ENCODE measurements at regions not wholly inside any gene's neighbourhood (a gene's known extent, or its start where the extent isn't known, plus 50 kb on each side); places are given as distances from the start of the nearest gene placed in this dataset.
"Not testable (repeated sequence)": the region's sequence is repeated elsewhere in the genome, so short reads cannot be mapped to it uniquely, and the experiment has no call there.

DNA sequence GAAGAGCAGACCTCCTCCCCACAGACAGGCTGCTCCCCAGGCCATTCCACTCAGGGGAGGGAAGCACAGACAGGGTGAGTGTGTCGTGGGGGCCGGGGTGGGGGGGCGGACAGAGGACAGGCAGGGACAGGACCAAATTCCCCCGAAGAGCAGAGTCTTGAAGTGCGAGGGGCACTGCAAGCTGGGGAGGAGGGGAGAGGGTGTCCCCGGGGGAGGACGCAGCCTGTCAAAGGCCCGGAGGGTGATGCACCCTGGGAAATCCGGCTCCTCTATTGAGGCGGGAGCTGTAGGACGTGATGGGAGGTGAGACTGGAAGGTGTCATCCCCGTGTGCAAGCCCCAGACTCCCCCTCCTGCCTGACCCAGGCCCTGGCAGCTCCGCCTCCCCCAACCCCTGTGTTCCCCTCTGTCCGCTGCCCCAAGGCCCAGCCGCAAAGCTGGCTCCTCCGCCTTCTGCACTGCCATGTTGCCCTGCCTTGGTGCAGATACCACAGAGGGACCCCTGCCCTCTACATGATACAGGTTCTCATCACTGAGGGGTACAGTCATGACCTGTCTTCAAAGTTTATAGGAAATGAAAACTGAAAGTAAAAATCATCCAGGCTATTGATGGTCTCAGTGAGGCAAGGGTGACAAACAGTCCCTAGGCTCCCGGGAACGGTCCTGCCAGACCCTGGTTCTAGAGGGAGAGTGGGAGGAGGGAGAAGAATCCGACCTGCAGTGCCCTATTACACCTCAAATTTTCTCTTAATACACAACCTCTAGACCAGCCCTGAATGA is 76.3 kb upstream of the IQSEC1 start:
- DNase-seq = no peak

DNA sequence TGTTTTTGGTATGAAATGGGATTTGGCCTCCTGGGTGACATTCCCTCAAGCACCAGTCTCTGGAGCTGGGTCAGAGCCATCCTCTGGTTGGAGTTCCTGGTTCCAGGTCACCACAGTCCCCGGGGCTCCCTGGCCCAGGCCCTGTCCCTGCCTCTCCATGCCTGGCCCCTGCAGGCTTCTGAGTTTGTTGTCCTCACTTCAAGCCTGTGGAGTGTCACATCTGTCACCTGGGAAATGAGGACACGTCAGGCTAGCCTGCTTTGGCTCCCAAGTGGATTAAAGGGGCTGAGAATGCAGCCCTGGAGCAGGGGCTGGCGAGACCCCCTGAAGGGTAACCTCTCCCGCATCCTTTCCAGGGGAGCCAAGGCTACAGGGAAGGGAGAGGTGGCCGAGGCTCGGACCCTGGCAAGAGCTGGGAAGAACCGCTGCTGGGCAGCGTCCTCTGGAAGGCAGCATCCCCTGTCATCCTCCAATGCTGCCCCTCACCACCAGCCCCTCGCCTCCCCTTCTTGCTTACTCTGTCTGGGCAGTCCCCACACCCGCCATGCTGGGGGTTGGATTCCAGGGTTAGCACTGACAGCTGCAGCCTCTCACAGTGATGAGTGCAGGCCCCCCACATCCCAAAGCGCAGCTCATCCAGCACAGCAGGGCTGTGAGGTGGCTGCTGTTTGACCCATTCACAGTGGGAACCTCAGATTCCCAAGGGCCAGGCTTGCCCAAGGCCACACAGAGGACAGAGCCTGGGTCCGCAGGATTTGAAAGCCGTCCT is 75.5 kb upstream of the IQSEC1 start:
- no peak for DNase-seq

DNA sequence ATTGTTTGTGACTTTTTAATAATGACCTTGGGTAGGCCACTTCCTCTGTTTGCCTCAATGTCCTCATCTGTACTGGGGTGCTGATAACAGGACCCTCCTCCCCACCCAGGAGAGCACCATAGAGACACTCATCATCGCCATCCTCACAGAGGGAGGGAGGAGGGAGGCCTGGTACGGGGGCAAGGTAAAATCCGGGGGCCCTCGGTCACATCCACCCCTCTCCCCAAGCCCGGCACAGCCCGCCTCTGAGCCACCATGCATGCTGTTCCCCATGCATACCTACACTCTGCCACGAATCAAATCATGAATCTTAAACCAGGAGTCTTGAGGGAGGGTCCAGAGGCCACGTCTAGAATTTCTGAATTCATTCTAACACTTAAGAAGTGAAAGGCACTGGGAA is 74.9 kb upstream of the IQSEC1 start:
- DNase-seq = no peak

DNA sequence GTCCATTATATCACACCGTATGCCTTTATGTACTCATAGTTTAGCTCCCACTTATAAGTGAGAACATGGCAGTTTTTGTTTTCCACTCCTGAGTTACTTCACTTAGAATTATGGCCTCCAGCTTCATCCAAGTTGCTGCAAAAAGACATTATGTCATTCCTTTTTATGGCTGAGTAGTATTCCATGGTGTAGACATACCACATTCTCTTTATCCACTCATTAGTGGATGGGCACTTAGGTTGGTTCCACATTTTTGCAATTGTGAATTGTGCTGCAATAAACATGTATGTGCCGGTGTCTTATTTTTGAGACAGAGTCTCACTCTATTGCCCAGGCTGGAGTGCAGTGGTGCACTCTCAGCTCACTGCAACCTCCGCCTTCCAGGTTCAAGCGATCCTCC is 74.1 kb upstream of the IQSEC1 start:
- DNase-seq = no peak

DNA sequence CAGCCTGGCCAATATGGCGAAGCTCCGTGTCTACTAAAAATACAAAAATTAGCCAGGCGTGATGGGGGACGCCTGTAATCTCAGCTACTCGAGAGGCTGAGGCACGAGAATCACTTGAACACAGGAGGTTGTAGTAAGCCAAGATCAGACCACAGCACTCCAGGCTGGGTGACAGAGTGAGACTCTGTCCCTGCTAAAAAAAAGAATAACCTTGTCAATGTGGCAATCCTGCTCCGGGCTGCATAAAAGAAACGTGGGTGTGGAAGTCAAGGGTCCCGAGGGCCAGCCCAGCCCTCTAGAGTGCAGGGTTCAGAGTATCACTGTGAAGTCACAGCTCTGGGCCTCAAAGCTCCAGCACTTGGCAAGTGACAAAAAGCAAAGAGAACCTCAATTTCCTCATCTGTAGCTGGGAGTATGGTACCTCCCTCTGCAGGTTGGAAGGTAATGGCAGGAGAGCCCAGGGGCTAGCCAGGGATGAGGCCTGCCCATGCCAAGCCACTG is 73.5 kb upstream of the IQSEC1 start:
- no peak for DNase-seq

DNA sequence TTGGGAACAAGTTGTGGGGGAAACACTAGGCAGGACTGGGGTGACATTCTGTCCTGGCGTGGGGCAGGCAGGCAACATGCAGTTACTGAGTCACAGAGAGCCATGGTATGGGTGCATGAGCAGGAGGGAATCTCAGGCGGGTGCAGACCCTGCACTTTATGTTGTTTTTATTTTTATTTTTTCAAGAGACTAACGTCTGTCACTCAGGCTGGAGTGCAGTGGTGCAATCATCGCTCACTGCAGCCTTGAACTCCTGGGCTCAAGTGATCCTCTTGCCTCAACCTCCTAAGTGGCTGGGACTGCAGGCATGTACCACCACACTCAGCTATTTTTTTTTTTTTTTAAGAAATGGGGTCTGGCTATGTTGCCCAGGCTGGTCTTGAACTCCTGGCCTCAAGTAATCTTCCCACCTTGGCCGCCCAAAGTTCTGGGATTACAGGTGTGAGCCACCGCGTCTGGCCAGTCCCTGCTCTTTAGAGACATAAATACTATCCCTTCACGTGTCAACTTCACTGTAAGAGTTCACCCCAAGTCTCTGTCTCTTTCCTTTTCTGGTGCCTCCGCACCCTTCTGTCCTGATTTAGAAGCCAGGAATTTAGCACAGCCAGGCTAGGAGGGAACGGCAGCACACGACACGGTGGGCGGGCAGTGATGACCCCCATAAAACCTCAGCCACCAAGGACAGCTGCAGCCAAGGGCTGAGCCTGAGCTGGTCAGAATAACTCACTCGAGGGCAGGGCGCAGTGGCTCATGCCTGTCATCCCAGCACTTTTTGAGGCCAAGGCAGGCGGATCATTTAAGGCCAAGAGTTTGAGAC is 72.8 kb upstream of the IQSEC1 start:
- DNase-seq = no peak

DNA sequence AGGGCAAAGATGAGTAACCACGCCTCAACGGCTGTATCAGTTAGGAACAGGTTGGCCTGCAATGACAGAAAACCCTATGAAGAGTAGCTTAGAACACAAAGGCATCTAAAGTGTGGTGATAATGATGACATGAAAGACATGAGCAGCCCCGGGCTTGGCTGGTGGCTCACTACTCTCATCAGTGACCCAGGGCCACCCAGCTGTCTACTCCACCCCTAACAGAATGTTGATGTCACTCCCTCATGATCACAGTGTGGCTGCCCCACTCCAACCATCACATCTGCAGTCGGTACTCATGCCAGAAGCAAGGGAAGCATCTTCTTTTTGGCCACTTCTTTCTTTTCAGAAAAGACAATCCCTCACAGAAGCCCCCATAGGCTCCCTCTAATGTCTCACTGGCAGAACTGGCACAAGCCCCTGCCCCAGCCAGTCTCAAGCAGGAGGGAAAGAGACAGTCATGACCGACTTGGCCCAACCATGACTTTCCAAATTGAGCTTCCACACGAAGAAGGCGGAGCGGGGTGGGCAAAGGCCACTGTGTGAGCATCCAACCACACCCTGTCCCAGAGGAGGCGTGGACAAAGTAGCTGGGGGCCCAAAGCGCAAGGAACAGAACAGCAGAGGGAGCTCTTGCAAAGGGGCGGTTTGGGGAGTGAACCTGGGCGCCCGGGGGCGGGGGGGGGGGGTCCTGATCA is 72.0 kb upstream of the IQSEC1 start:
- DNase-seq = no peak

DNA sequence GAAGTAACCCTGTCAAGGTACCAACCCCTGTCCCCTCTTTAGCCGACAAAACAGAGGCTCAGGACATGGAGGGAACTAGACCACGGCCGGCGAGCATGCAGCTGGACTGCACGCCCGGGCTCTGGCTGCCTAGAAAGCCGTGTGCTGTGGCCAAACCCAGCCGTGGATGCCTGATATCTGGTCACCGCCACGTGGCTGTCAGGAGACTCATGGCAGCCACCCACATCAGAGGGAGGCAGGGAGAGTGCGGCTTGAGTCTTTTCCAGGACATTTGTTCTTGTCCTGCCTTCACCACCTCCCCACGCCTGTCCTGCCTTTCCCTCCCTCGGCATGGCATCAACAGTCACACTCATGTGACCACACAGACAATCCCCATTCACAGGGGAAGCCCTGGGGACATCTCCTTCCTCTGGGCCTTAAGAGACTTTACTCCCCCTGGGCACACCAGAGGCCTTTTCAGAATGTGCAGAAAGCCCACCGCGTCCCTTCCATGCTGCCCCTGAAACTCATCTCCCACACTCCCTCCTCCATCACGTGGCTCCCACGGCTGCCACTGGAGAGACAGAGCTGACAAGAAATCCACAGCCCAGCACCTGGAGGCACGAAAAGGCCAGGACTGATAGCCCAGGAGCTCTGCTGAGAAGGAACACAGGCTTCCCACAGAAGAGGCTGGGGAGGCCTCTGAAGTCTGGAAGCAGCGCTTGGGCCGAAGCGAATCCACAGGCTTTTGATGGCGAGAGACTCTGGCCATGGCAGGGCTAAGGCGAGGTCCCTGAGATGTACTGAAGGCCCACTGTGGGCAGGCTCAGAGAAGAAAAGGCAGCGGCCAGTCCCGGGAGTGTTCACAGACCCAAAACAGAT is 71.2 kb upstream of the IQSEC1 start:
- DNase-seq = no peak

DNA sequence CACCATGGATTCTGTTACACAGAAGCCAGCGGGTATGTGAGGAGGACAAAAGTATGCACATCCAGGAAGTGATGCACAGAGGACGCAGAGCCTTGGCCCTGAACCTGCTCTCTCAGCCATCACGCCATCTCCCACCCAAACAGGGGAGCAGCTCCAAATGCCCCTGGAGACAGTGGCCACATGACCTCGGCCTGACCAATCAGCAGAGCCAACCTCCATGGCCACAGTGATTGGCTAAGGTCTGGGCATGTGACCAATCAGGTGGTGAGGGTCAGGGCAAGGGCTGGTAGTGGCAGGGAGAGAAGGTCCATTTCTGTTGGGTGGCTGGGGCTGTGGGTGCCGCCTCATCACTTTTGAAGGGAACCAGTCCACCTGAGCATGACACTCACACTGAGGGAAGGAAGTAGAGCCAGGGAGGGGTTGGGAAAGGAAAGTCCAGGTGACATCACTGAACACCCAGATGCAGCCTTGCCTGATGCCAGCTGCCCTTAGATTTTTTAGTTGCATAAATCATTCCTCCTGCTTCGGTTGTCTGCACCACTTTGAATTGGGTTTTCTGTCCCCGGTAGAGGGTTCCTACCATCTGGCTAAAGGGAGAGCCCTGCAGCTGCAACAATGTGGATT is 70.3 kb upstream of the IQSEC1 start:
- no peak for DNase-seq

DNA sequence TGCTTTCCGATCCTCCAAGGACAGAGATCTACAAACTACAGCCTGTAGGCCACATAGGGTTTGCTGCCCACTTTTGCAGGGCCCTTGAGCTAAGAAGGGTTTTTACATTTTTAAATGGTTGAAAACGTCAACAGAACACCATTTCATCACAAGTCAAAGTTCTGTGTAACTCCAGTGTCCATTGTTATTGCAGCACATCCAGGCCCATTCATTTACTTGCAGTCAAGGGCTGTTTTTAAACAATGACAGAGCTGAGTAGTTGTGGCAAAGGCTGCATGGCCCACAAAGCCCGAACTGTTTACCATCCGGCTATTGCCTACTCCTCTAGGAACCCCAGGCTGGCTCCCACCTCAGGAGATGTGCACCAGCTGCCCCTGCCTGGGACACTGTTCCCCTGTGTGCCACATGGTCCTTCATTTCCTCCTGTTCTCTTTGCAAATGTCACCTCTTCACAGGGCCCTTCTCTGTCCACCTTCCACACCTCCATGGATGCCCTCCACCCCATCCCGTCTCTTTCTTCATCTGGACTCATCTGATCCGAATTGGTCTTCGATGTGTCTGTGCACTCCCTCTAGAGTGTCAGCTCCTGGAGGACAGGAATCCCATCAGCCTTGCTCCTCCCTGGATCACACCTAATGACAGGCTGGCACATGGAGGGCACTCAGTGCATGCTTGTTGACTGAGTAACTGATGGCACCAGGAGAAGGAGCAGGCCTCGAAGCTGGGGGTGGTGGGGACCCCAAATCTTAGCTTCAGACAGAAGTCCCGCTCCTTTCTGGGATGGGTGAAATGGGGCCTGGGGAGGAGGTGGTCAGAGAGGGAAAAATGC is 69.5 kb upstream of the IQSEC1 start:
- DNase-seq = no peak

DNA sequence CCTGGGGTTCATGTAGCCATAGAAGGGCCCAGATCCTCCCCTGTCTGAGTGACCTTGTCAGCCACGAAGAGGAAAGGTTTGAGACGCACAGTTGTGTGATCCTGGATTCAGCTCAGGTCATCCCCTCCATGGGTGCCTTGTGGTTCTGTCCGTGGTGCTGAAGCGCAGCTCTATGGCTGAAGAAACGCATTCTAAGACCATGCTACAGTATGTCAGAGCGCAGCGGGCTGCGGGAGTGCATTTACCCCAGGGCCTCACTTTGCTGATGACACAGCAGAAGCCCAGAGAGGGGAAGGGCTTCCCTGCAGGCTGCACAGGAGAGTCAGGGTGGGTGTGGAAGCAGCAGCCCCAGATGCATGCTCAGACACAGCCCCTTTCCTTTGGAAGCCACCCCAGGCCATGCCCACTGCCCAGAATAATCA is 68.8 kb upstream of the IQSEC1 start:
- DNase-seq = peak; percentile 34

DNA sequence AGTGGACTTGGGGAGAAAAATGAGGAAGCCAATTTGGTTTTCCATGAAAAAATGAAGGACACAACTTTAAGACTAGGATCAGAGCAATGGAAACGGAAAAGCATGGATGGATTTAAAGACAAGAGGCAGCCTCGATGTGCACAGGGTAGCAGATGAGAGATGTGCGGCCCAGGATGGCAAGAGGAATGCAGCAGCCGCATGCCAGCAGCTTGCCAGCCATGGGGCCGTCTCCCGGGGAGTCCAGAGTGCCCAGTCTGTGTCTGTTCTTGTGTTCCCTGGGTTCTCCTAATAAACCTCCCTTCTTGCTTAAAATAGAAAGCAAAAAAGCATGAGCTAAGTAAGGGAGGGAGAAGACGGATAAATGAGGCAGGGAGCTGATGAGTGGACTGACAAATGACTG is 68.0 kb upstream of the IQSEC1 start:
- DNase-seq = no peak

DNA sequence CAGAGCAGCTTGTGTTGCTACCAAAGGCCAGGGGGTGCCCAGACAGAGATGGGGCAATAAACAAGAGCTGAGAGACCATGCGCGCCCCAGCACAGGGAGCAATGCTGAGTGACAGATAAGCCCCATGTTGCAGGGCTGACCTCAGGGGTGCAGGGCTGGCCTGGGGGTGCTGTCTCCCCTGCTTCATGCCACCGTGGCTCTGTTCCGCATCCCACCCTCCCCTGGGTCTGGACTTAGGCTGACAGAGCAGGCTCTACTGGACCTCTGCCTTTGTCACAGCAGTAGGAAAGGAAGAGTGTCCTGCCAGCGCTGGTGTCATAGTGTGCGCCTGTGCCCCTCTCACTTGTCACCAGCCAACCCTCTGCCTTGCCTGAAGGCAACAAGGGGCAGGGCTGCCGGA is 67.4 kb upstream of the IQSEC1 start:
- DNase-seq = no peak

DNA sequence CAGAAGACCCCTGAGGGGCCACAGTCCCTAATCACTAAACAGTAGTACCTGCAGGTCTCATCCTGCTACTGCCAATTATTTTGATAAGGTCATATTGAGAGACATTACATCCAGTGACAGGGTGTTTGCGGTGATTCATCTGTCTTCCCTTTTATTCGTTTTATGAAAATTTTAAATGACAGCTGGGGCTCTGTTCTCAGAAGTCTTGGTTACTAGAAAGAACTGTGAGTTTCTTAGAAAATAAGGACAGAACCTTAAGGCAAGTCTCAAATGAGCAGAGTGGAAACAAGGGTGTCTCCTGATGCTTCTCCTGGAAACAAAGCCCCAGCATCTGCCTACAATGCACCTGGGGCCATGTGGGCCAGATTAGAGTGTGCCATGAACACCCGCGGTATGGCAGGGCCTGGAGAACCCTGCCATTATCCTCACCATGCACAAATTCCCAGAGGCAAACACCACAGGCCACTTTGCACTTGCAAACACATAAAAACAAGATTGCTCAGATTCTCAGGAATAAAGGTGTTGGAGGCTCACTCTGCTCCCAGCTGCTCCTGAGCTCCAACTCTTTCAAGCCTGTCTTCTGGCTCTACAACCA is 66.3 kb upstream of the IQSEC1 start:
- DNase-seq = no peak

DNA sequence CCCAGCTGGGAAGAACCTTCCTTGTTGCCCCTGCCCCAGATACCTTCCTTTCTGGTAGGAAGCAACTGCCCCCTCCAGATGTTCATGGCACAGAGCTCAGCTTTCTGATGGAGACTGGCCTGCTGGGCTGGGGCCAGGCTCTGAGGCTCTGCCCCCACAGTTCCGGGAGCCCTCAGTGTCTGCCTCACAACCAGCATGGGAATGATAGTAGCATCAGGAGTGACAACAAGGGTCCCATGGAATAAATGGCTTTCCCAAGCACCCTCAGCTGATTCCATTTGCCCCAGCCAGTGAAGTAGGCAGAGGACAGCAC is 65.6 kb upstream of the IQSEC1 start:
- no peak for DNase-seq

DNA sequence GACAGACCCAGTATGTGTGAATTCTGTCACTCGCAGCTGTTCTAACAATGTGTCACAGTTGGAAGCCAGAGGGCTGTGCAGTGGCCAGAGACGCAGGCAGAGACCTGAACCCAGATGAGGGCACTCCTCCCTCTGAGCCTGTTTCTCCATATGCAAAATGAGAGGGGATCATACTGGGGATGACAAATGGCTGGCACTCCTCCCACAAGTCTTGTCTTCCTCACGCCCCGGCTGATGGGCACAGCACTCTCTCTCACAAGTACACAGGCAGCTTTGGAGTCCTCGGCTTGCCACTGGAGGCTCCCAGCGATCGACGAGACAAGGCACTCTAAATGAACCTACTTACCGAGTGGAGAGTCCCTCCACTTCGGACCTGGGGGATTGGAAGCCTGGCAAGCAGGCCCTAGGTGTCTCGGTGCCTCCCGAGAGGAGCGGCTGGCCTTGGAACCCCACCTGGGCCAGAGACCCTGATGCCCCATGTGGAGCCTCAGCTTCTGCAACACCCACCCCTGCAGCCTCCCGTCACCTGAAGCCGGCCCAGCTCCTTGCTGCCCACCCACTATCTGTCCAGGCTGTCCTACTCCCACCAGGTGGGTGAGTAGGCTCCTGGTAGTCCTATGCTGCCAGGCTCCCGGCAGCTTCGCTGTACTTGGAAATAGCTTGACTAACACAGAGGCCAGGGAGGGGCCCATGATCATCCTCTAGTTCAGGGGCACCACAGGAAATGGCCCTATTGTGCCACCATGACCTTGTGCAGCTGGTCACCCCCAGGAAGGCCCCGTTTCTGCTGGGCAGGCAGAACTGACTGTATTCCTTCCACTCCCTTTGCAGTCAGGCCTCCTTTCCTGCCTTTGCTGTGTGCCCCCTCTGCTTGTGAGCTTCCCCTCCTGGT is 65.0 kb upstream of the IQSEC1 start:
- DNase-seq = no peak

DNA sequence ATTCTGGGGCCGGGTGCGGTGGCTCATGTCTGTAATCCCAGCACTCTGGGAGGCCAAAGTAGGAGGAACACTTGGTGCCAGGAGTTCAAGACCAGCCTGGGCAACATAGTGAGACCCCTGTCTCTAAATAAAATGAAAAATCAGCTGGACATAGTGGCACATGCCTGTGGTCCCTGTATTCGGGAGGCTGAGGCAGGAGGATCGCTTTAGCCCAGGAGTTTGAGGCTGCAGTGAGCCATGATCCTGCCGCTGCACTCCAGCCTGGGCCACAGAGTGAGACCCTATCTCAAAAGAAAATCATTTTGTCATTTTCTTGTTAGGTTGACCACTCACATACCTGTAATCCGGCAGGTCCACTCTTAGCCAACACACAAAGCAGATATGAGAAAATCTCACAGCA is 63.6 kb upstream of the IQSEC1 start:
- not testable (repeated sequence) for DNase-seq

DNA sequence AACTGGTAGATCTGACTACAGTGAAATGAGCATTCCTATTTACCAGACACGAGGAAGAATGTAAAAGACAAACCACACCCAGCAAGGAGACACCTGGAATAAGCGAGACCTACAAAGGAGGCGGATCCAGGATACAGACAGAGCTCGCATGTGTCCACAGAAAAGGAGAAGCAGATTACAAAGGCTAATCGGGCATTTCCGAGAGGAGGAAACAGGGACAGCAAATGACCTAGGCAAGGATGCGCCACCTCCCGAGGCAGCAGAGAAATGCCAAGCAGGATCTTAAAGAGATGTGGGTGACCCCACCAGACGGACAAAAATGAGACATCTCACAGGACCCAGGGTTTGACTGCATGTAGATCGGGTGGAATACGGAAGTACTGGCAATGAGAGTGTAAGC is 63.2 kb upstream of the IQSEC1 start:
- no peak for DNase-seq

DNA sequence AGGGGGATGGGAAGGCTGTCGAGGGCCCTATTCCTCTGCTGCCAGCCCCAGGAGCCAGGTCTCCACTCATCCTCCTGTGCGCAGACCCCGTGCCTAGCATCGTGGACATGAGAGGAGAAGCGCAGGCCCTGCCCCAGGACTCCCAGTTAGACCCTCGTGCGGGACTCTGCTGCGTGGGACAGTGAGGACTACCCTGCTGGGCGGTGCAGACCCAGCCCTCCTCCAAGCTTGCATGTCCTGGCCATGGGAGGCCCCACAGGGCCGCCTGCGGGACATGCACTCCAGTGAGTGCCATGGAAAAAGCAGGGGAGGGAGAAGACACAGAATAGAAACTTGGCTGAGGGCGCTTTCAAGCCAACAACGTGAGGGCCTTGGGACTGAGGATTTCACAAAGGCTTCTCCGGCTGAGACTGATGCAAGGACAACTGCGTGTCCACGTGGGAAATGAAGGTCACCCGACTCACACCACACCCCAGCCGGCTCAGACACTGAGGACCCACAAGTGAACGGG is 62.6 kb upstream of the IQSEC1 start:
- DNase-seq = no peak

Measured in fibroblast of skin of abdomen (primary cell).